ENCODE measurements at regions not wholly inside any gene's neighbourhood (a gene's known extent, or its start where the extent isn't known, plus 50 kb on each side); places are given as distances from the start of the nearest gene placed in this dataset.

GRCh38 chr5:121572061-121572460 lies 279.6 kb upstream of the FTMT start:
- TF ChIP-seq, protein P1, sequence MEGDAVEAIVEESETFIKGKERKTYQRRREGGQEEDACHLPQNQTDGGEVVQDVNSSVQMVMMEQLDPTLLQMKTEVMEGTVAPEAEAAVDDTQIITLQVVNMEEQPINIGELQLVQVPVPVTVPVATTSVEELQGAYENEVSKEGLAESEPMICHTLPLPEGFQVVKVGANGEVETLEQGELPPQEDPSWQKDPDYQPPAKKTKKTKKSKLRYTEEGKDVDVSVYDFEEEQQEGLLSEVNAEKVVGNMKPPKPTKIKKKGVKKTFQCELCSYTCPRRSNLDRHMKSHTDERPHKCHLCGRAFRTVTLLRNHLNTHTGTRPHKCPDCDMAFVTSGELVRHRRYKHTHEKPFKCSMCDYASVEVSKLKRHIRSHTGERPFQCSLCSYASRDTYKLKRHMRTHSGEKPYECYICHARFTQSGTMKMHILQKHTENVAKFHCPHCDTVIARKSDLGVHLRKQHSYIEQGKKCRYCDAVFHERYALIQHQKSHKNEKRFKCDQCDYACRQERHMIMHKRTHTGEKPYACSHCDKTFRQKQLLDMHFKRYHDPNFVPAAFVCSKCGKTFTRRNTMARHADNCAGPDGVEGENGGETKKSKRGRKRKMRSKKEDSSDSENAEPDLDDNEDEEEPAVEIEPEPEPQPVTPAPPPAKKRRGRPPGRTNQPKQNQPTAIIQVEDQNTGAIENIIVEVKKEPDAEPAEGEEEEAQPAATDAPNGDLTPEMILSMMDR (IDR thresholded peaks at IDR 0.05): no peak
- intact Hi-C loops (cut with DNase I): no loop called here
- DNase-seq (no peak), ATAC-seq (no peak)
- no peaks in the 10 kb centered on the region for H3K9me3 ChIP-seq
- H3K36me3 ChIP-seq (ENCODE audit: insufficient read depth in 1 of 2, low read depth in 1 of 2): no peaks in the 10 kb centered on the region
- WGBS, 3 donors: 88 to 93% (median 90%) methylated on average over 1 of the region's 1 CpG
- H3K27me3 ChIP-seq (ENCODE audit: insufficient read depth in 3 of 3, low read length in 2 of 3): no peaks in the 10 kb centered on the region
- no peak overlapping the region for H3K27ac ChIP-seq
- H3K4me1 ChIP-seq: no peaks in the 10 kb centered on the region
- H3K4me3 ChIP-seq: no peak overlapping the region

GRCh38 chr5:121573721-121574382 lies 277.8 kb upstream of the FTMT start:
- no peaks in the 10 kb centered on the region for H3K4me1 ChIP-seq
- intact Hi-C loops (cut with DNase I): no loop called here
- H3K9me3 ChIP-seq: no peaks in the 10 kb centered on the region
- DNase-seq (no peak), ATAC-seq (no peak)
- no peak overlapping the region for H3K4me3 ChIP-seq
- H3K27me3 ChIP-seq (ENCODE audit: insufficient read depth in 3 of 3, low read length in 2 of 3): no peaks in the 10 kb centered on the region
- TF ChIP-seq, protein P1 (IDR thresholded peaks at IDR 0.05): no peak
- no peak overlapping the region for H3K27ac ChIP-seq
- H3K36me3 ChIP-seq (ENCODE audit: insufficient read depth in 1 of 2, low read depth in 1 of 2): no peaks in the 10 kb centered on the region
- 71 to 80% (median 79%) methylated on average over 1 of the region's 1 CpG for WGBS, 3 donors

GRCh38 chr5:121581588-121581987 lies 270.1 kb upstream of the FTMT start:
- H3K9me3 ChIP-seq: no peaks in the 10 kb centered on the region
- H3K36me3 ChIP-seq (ENCODE audit: insufficient read depth in 1 of 2, low read depth in 1 of 2): no peaks in the 10 kb centered on the region
- no peaks in the 10 kb centered on the region for H3K4me1 ChIP-seq
- H3K4me3 ChIP-seq: no peak overlapping the region
- TF ChIP-seq, protein P1 (IDR thresholded peaks at IDR 0.05): no peak
- DNase-seq: no peak
- no peak for ATAC-seq
- intact Hi-C loops (cut with DNase I): no loop called here
- H3K27me3 ChIP-seq (ENCODE audit: insufficient read depth in 3 of 3, low read length in 2 of 3): no peaks in the 10 kb centered on the region
- 89 to 93% (median 89%) methylated on average over 2 of the region's 2 CpGs for WGBS, 3 donors
- no peak overlapping the region for H3K27ac ChIP-seq

GRCh38 chr5:121596882-121597281 lies 254.8 kb upstream of the FTMT start:
- Histone ChIP-seq H3K9me3 (peaks cover 5% of the 10 kb centered on the region), H3K4me3 (no peak overlapping the region), H3K27me3 (ENCODE audit: insufficient read depth in 3 of 3, low read length in 2 of 3) (no peaks in the 10 kb centered on the region), H3K27ac (no peak overlapping the region), H3K36me3 (ENCODE audit: insufficient read depth in 1 of 2, low read depth in 1 of 2) (no peaks in the 10 kb centered on the region), H3K4me1 (no peaks in the 10 kb centered on the region)
- TF ChIP-seq, protein P1 (IDR thresholded peaks at IDR 0.05): no peak
- DNase-seq (no peak), ATAC-seq (no peak)
- intact Hi-C loops (cut with DNase I): no loop called here
- 89 to 92% (median 90%) methylated on average over 3 of the region's 3 CpGs for WGBS, 3 donors

- ATAC-seq (no peak), DNase-seq (no peak)
- TF ChIP-seq, protein P1 (IDR thresholded peaks at IDR 0.05): no peak
- no peaks in the 10 kb centered on the region for H3K36me3 ChIP-seq (ENCODE audit: insufficient read depth in 1 of 2, low read depth in 1 of 2)
- intact Hi-C loops (cut with DNase I): no loop called here
- H3K4me1 ChIP-seq: no peaks in the 10 kb centered on the region
- WGBS, 3 donors: 92 to 94% (median 92%) methylated on average over 2 of the region's 2 CpGs
- H3K4me3 ChIP-seq: no peak overlapping the region
- H3K27ac ChIP-seq: no peak overlapping the region
- no peaks in the 10 kb centered on the region for H3K9me3 ChIP-seq
- no peaks in the 10 kb centered on the region for H3K27me3 ChIP-seq (ENCODE audit: insufficient read depth in 3 of 3, low read length in 2 of 3)
These were observed 242.9 kb upstream of the FTMT start for GRCh38 chr5:121608826-121609225.

Data from psoas muscle (tissue), 7 donors.